ENCODE measurements at regions not wholly inside any gene's neighbourhood (a gene's known extent, or its start where the extent isn't known, plus 50 kb on each side); places are given as distances from the start of the nearest gene placed in this dataset.

GRCh38 chr15:31964586-31965307, 65.6 kb upstream of the CHRNA7 start:
- Histone ChIP-seq H3K27me3 (ENCODE audit: low read depth, low read length) (peaks cover 6% of the 10 kb centered on the region; the same call in 1 of the 2 replicates), H3K9me3 (ENCODE audit: insufficient read depth, low read length) (no peaks in the 10 kb centered on the region), H3K4me3 (ENCODE audit: low read length) (no peak overlapping the region), H2AFZ (ENCODE audit: low read depth, low read length) (no peak overlapping the region), H3K36me3 (replicated peaks; ENCODE audit: low read depth, low read length) (no peaks in the 10 kb centered on the region), H4K20me1 (ENCODE audit: insufficient read depth, low read length) (no peaks in the 10 kb centered on the region), H3K4me2 (ENCODE audit: low read length) (no peak overlapping the region), H3K27ac (ENCODE audit: low read length) (no peak overlapping the region), H3K9ac (ENCODE audit: low read length) (no peak overlapping the region), H3K4me1 (ENCODE audit: low read length) (peaks cover 9% of the 10 kb centered on the region; the same call in 1 of the 2 replicates), H3K79me2 (ENCODE audit: low read length) (no peaks in the 10 kb centered on the region)
- TF ChIP-seq CTCF (IDR thresholded peaks at IDR 0.05; ENCODE audit: low read depth, low read length) (peak; percentile 26; the same call in 1 of the 2 replicates), EZH2phosphoT487 (IDR thresholded peaks at IDR 0.05; ENCODE audit: low read depth) (no peak)

- Histone ChIP-seq H3K4me1 (ENCODE audit: low read length) (no peaks in the 10 kb centered on the region), H3K36me3 (replicated peaks; ENCODE audit: low read depth, low read length) (no peaks in the 10 kb centered on the region), H3K79me2 (ENCODE audit: low read length) (no peaks in the 10 kb centered on the region), H3K9ac (ENCODE audit: low read length) (no peak overlapping the region), H3K27ac (ENCODE audit: low read length) (no peak overlapping the region), H3K9me3 (ENCODE audit: insufficient read depth, low read length) (no peaks in the 10 kb centered on the region), H3K4me2 (ENCODE audit: low read length) (no peak overlapping the region), H2AFZ (ENCODE audit: low read depth, low read length) (no peak overlapping the region), H3K27me3 (ENCODE audit: low read depth, low read length) (peaks cover 12% of the 10 kb centered on the region; the same call in 1 of the 2 replicates), H3K4me3 (ENCODE audit: low read length) (no peak overlapping the region), H4K20me1 (ENCODE audit: insufficient read depth, low read length) (no peaks in the 10 kb centered on the region)
- TF ChIP-seq EZH2phosphoT487 (IDR thresholded peaks at IDR 0.05; ENCODE audit: low read depth) (no peak), CTCF (IDR thresholded peaks at IDR 0.05; ENCODE audit: low read depth, low read length) (no peak)
Measured at GRCh38 chr15:31970007-31970406, 60.3 kb upstream of the CHRNA7 start.

- Histone ChIP-seq H3K36me3 (replicated peaks; ENCODE audit: low read depth, low read length) (no peaks in the 10 kb centered on the region), H3K9ac (ENCODE audit: low read length) (no peak overlapping the region), H3K4me2 (ENCODE audit: low read length) (no peak overlapping the region), H3K27me3 (ENCODE audit: low read depth, low read length) (peaks cover 12% of the 10 kb centered on the region; the same call in 1 of the 2 replicates), H3K4me1 (ENCODE audit: low read length) (no peaks in the 10 kb centered on the region), H4K20me1 (ENCODE audit: insufficient read depth, low read length) (no peaks in the 10 kb centered on the region), H3K79me2 (ENCODE audit: low read length) (no peaks in the 10 kb centered on the region), H3K27ac (ENCODE audit: low read length) (no peak overlapping the region), H2AFZ (ENCODE audit: low read depth, low read length) (no peak overlapping the region), H3K4me3 (ENCODE audit: low read length) (no peak overlapping the region), H3K9me3 (ENCODE audit: insufficient read depth, low read length) (no peaks in the 10 kb centered on the region)
- TF ChIP-seq CTCF (IDR thresholded peaks at IDR 0.05; ENCODE audit: low read depth, low read length) (no peak), EZH2phosphoT487 (IDR thresholded peaks at IDR 0.05; ENCODE audit: low read depth) (no peak)
Measured at GRCh38 chr15:31973197-31973596, 57.1 kb upstream of the CHRNA7 start.

- Histone ChIP-seq H3K4me3 (ENCODE audit: low read length) (no peak overlapping the region), H3K9ac (ENCODE audit: low read length) (no peak overlapping the region), H3K36me3 (replicated peaks; ENCODE audit: low read depth, low read length) (no peaks in the 10 kb centered on the region), H3K4me2 (ENCODE audit: low read length) (peak overlapping the region; percentile 39; the same call in 1 of the 2 replicates), H2AFZ (ENCODE audit: low read depth, low read length) (no peak overlapping the region), H3K4me1 (ENCODE audit: low read length) (no peaks in the 10 kb centered on the region), H3K9me3 (ENCODE audit: insufficient read depth, low read length) (no peaks in the 10 kb centered on the region), H4K20me1 (ENCODE audit: insufficient read depth, low read length) (no peaks in the 10 kb centered on the region), H3K27me3 (ENCODE audit: low read depth, low read length) (peaks cover 10% of the 10 kb centered on the region; the same call in 1 of the 2 replicates), H3K27ac (ENCODE audit: low read length) (no peak overlapping the region), H3K79me2 (ENCODE audit: low read length) (no peaks in the 10 kb centered on the region)
- no peak for TF ChIP-seq EZH2phosphoT487 (IDR thresholded peaks at IDR 0.05; ENCODE audit: low read depth)
- TF ChIP-seq CTCF (IDR thresholded peaks at IDR 0.05; ENCODE audit: low read depth, low read length) = no peak
Measured at GRCh38 chr15:31974154-31974794, 56.0 kb upstream of the CHRNA7 start.
